ENCODE measurements at regions not wholly inside any gene's neighbourhood (a gene's known extent, or its start where the extent isn't known, plus 50 kb on each side); places are given as distances from the start of the nearest gene placed in this dataset.

DNA sequence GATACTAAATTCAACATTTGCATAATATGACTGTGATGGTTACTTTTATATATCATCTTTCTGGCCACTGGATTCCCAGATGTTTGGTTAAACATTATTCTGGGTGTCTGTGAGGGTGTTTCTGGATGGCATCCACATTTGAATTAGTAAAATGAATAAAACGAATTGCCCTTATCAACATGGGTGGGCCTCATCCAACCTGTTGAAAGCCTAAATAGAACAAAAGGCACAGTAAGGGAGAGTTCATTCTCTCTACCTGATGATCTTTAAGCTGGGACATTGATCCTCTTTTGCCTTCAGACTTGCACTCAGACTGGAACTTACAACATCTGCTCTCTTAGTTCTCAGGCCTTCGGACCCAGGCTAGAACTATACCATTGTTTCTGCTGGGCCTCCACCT lies 57.6 kb downstream of the CD24 start:
- Histone ChIP-seq H3K4me3 (ENCODE audit: low read depth in 2 of 2, low read length in 1 of 2) (no peak overlapping the region), H3K9me3 (no peaks in the 10 kb centered on the region), H4K20me1 (ENCODE audit: insufficient read depth) (no peaks in the 10 kb centered on the region), H3K9me2 (no peaks in the 10 kb centered on the region), H3K4me1 (ENCODE audit: control insufficient read depth in 1 of 2, insufficient read depth in 2 of 2, low read depth in 1 of 2, low read length in 1 of 2) (peaks cover 0 to 5% of the 10 kb centered on the region in 2 experiments; a peak in 1 of 4 replicates), H3K27ac (ENCODE audit: low read depth in 2 of 2, low read length in 1 of 2) (no peak overlapping the region), H3F3A (replicated peaks; ENCODE audit: insufficient read depth) (no peaks in the 10 kb centered on the region), H3K36me3 (replicated peaks in 1 of 2; ENCODE audit: control insufficient read depth in 1 of 2, insufficient read depth in 2 of 2, low read length in 1 of 2) (no peaks in the 10 kb centered on the region), H3K9ac (no peak overlapping the region), H3K4me2 (no peak overlapping the region), H3K79me2 (ENCODE audit: insufficient read depth) (no peaks in the 10 kb centered on the region), H3K27me3 (ENCODE audit: insufficient read depth) (no peaks in the 10 kb centered on the region), H2AFZ (ENCODE audit: low read depth) (no peak overlapping the region)
- POLR2A ChIA-PET = no interaction called here
- CTCF ChIA-PET = no interaction called here
- no peak for DNase-seq
- 28% methylated on average over 2 of the region's 2 CpGs for WGBS (ENCODE audit: low lambda C conversion rate)
- TF ChIP-seq RAD21 (IDR thresholded peaks at IDR 0.05; ENCODE audit: low read length) (no peak), GABPA (IDR thresholded peaks at IDR 0.05; ENCODE audit: low read depth) (no peak), FOXM1 (IDR thresholded peaks at IDR 0.05; ENCODE audit: low read depth) (no peak), NFIC (IDR thresholded peaks at IDR 0.05; ENCODE audit: borderline replicate concordance) (no peak), POLR2AphosphoS5 (IDR thresholded peaks at IDR 0.05; ENCODE audit: low read depth, low read length) (no peak), MXI1 (IDR thresholded peaks at IDR 0.05; ENCODE audit: low read depth, low read length) (no peak), FOXJ3 (CRISPR knock-in tag; IDR thresholded peaks at IDR 0.05) (no peak), CHD2 (IDR thresholded peaks at IDR 0.05; ENCODE audit: low read length, partially characterized antibody) (no peak), FOSL2 (IDR thresholded peaks at IDR 0.05; ENCODE audit: borderline replicate concordance, low read depth) (no peak), SIN3A (IDR thresholded peaks at IDR 0.05; ENCODE audit: borderline replicate concordance, low read depth, low read length) (no peak), EZH2phosphoT487 (IDR thresholded peaks at IDR 0.05; ENCODE audit: borderline replicate concordance, low read depth) (no peak), YY1 (IDR thresholded peaks at IDR 0.05; ENCODE audit: low read depth) (no peak), NRF1 (IDR thresholded peaks at IDR 0.05; ENCODE audit: low read depth, low read length) (no peak), TCF12 (IDR thresholded peaks at IDR 0.05) (no peak)
- TF ChIP-seq, protein P1, sequence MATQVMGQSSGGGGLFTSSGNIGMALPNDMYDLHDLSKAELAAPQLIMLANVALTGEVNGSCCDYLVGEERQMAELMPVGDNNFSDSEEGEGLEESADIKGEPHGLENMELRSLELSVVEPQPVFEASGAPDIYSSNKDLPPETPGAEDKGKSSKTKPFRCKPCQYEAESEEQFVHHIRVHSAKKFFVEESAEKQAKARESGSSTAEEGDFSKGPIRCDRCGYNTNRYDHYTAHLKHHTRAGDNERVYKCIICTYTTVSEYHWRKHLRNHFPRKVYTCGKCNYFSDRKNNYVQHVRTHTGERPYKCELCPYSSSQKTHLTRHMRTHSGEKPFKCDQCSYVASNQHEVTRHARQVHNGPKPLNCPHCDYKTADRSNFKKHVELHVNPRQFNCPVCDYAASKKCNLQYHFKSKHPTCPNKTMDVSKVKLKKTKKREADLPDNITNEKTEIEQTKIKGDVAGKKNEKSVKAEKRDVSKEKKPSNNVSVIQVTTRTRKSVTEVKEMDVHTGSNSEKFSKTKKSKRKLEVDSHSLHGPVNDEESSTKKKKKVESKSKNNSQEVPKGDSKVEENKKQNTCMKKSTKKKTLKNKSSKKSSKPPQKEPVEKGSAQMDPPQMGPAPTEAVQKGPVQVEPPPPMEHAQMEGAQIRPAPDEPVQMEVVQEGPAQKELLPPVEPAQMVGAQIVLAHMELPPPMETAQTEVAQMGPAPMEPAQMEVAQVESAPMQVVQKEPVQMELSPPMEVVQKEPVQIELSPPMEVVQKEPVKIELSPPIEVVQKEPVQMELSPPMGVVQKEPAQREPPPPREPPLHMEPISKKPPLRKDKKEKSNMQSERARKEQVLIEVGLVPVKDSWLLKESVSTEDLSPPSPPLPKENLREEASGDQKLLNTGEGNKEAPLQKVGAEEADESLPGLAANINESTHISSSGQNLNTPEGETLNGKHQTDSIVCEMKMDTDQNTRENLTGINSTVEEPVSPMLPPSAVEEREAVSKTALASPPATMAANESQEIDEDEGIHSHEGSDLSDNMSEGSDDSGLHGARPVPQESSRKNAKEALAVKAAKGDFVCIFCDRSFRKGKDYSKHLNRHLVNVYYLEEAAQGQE (IDR thresholded peaks at IDR 0.05; ENCODE audit: low read depth, low read length) = no peak

- Histone ChIP-seq H3K9me2 (no peaks in the 10 kb centered on the region), H3K36me3 (replicated peaks in 1 of 2; ENCODE audit: control insufficient read depth in 1 of 2, insufficient read depth in 2 of 2, low read length in 1 of 2) (no peaks in the 10 kb centered on the region), H3K27ac (ENCODE audit: low read depth in 2 of 2, low read length in 1 of 2) (no peak overlapping the region), H2AFZ (ENCODE audit: low read depth) (no peak overlapping the region), H3F3A (replicated peaks; ENCODE audit: insufficient read depth) (no peaks in the 10 kb centered on the region), H3K79me2 (ENCODE audit: insufficient read depth) (no peaks in the 10 kb centered on the region), H3K4me1 (ENCODE audit: control insufficient read depth in 1 of 2, insufficient read depth in 2 of 2, low read depth in 1 of 2, low read length in 1 of 2) (peaks cover 0 to 5% of the 10 kb centered on the region in 2 experiments; a peak in 1 of 4 replicates), H3K4me2 (no peak overlapping the region), H3K27me3 (ENCODE audit: insufficient read depth) (no peaks in the 10 kb centered on the region), H3K9me3 (no peaks in the 10 kb centered on the region), H3K9ac (no peak overlapping the region), H4K20me1 (ENCODE audit: insufficient read depth) (no peaks in the 10 kb centered on the region), H3K4me3 (ENCODE audit: low read depth in 2 of 2, low read length in 1 of 2) (no peak overlapping the region)
- no peak for DNase-seq
- ChIA-PET POLR2A (no interaction called here), CTCF (no interaction called here)
- 65% methylated on average over 5 of the region's 5 CpGs for WGBS (ENCODE audit: low lambda C conversion rate)
- TF ChIP-seq RXRA (IDR thresholded peaks at IDR 0.05; ENCODE audit: borderline replicate concordance, low read depth) (no peak), TEAD4 (IDR thresholded peaks at IDR 0.05; ENCODE audit: borderline replicate concordance, insufficient read depth) (no peak), EP300 (IDR thresholded peaks at IDR 0.05; ENCODE audit: borderline replicate concordance in 1 of 2, low read depth in 1 of 2, low read length in 1 of 2) (no peak), ZBTB33 (IDR thresholded peaks at IDR 0.05; ENCODE audit: borderline replicate concordance, low read depth) (no peak), USF1 (IDR thresholded peaks at IDR 0.05; ENCODE audit: borderline replicate concordance, low read depth) (no peak), NFIC (IDR thresholded peaks at IDR 0.05; ENCODE audit: borderline replicate concordance) (no peak)
- TF ChIP-seq, protein P2, sequence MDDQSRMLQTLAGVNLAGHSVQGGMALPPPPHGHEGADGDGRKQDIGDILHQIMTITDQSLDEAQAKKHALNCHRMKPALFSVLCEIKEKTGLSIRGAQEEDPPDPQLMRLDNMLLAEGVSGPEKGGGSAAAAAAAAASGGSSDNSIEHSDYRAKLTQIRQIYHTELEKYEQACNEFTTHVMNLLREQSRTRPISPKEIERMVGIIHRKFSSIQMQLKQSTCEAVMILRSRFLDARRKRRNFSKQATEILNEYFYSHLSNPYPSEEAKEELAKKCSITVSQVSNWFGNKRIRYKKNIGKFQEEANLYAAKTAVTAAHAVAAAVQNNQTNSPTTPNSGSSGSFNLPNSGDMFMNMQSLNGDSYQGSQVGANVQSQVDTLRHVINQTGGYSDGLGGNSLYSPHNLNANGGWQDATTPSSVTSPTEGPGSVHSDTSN (IDR thresholded peaks at IDR 0.05) = no peak
Measured at GRCh38 chr6:106913676-106914280, 60.8 kb downstream of the CD24 start.
